Parathyroid adenoma (tissue), 2 donors: ENCODE measurements at regions not wholly inside any gene's neighbourhood (a gene's known extent, or its start where the extent isn't known, plus 50 kb on each side); places are given as distances from the start of the nearest gene placed in this dataset.
"Not testable (repeated sequence)": the region's sequence is repeated elsewhere in the genome, so short reads cannot be mapped to it uniquely, and the experiment has no call there.

ENCODE experiments used
- H2AFZ ChIP-seq: fragments of 300-600 bp; sonication (generic); one replicate; pipeline ENCODE4 v1.7.0; 2017; ENCODE audit warnings: antibody characterized with exemption, mild to moderate bottlenecking
- H3K27ac ChIP-seq: fragments of 300-600 bp; sonication (generic); one replicate; pipeline ENCODE4 v1.7.0; 2017
- H3K27me3 ChIP-seq: fragments of 300-600 bp; sonication (generic); one replicate; pipeline ENCODE4 v1.7.0; 2017; ENCODE audit warnings: low read length; ENCODE audit not compliant: control insufficient read depth, insufficient read depth
- H3K36me3 ChIP-seq: fragments of 300-600 bp; sonication (generic); one replicate; pipeline ENCODE4 v1.7.0; 2017; ENCODE audit warnings: low read length; ENCODE audit not compliant: control insufficient read depth, insufficient read depth
- H3K4me1 ChIP-seq: fragments of 300-600 bp; sonication (generic); one replicate; pipeline ENCODE4 v1.7.0; 2017; ENCODE audit warnings: control low read depth
- H3K4me2 ChIP-seq: fragments of 300-600 bp; sonication (generic); one replicate; pipeline ENCODE4 v1.7.0; 2017; ENCODE audit warnings: low read length
- H3K4me3 ChIP-seq: fragments of 300-600 bp; sonication (generic); one replicate; pipeline ENCODE4 v1.7.0; 2017; ENCODE audit warnings: low read depth, low read length
- H3K79me2 ChIP-seq: fragments of 300-600 bp; sonication (generic); one replicate; pipeline ENCODE4 v1.7.0; 2017; ENCODE audit warnings: control low read depth
- H3K9ac ChIP-seq: fragments of 300-600 bp; sonication (generic); one replicate; pipeline ENCODE4 v1.7.0; 2017; ENCODE audit warnings: mild to moderate bottlenecking
- H3K9me3 ChIP-seq: fragments of 300-600 bp; sonication (generic); one replicate; pipeline ENCODE4 v1.7.0; 2017; ENCODE audit warnings: low read length; ENCODE audit not compliant: control insufficient read depth
- TF ChIP-seq, protein P1 (sequence below): fragments of 300-600 bp; sonication (generic); IDR thresholded peaks from one replicate; pipeline ENCODE4 v1.7.0; 2017; ENCODE audit warnings: antibody characterized with exemption, mild to moderate bottlenecking
- donor health status: primary hyperparathyroidism.

DNA sequence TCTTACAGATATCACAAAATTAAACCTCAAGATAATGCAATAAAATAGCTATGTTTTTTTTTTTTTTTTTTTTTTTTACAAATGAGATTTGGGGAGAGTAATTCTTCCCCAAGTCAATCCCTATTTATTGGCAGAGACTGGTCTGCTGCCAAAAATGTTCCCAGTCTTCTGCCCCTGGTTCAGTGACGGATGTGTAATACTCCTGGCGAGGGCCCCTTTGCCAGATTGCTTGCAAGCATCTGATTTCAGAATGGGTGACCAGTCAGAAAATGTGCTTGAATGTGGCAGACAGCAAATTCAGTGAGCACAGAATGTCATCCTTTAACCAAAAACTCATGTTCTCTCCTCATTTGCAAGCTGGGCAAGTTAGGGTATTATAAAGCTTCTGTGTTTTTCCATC is 363.8 kb upstream of the MTNR1B start:
- TF ChIP-seq, protein P1, sequence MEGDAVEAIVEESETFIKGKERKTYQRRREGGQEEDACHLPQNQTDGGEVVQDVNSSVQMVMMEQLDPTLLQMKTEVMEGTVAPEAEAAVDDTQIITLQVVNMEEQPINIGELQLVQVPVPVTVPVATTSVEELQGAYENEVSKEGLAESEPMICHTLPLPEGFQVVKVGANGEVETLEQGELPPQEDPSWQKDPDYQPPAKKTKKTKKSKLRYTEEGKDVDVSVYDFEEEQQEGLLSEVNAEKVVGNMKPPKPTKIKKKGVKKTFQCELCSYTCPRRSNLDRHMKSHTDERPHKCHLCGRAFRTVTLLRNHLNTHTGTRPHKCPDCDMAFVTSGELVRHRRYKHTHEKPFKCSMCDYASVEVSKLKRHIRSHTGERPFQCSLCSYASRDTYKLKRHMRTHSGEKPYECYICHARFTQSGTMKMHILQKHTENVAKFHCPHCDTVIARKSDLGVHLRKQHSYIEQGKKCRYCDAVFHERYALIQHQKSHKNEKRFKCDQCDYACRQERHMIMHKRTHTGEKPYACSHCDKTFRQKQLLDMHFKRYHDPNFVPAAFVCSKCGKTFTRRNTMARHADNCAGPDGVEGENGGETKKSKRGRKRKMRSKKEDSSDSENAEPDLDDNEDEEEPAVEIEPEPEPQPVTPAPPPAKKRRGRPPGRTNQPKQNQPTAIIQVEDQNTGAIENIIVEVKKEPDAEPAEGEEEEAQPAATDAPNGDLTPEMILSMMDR: no peak
- no peak overlapping the region for H3K4me3 ChIP-seq
- H3K79me2 ChIP-seq: no peaks in the 10 kb centered on the region
- no peak overlapping the region for H3K4me2 ChIP-seq
- H3K9ac ChIP-seq: no peak overlapping the region
- no peaks in the 10 kb centered on the region for H3K9me3 ChIP-seq
- H3K36me3 ChIP-seq: no peaks in the 10 kb centered on the region
- no peak overlapping the region for H2AFZ ChIP-seq
- no peaks in the 10 kb centered on the region for H3K4me1 ChIP-seq
- H3K27me3 ChIP-seq: no peaks in the 10 kb centered on the region
- H3K27ac ChIP-seq: no peak overlapping the region

GRCh38 chr11:92607969-92608722 is 361.3 kb upstream of the MTNR1B start:
- Histone ChIP-seq H3K79me2 (no peaks in the 10 kb centered on the region), H3K27me3 (no peaks in the 10 kb centered on the region), H3K36me3 (no peaks in the 10 kb centered on the region), H3K4me1 (no peaks in the 10 kb centered on the region), H3K27ac (no peak overlapping the region), H3K4me2 (no peak overlapping the region), H3K9ac (no peak overlapping the region), H3K4me3 (no peak overlapping the region), H3K9me3 (no peaks in the 10 kb centered on the region), H2AFZ (no peak overlapping the region)
- TF ChIP-seq, protein P1: no peak

- Histone ChIP-seq H3K79me2 (no peaks in the 10 kb centered on the region), H3K4me1 (no peaks in the 10 kb centered on the region), H3K27ac (no peak overlapping the region), H3K9ac (no peak overlapping the region), H3K9me3 (no peaks in the 10 kb centered on the region), H3K36me3 (no peaks in the 10 kb centered on the region), H2AFZ (no peak overlapping the region), H3K4me3 (no peak overlapping the region), H3K4me2 (no peak overlapping the region), H3K27me3 (no peaks in the 10 kb centered on the region)
- TF ChIP-seq, protein P1: no peak
Measured at GRCh38 chr11:92611157-92611556, 358.3 kb upstream of the MTNR1B start.

GRCh38 chr11:92618020-92618419 is 351.4 kb upstream of the MTNR1B start:
- H2AFZ ChIP-seq, H3K27me3 ChIP-seq, H3K36me3 ChIP-seq, H3K79me2 ChIP-seq, H3K9me3 ChIP-seq, H3K4me1 ChIP-seq, H3K9ac ChIP-seq, H3K4me2 ChIP-seq, H3K27ac ChIP-seq, H3K4me3 ChIP-seq: not testable (repeated sequence)

GRCh38 chr11:92623055-92623454 is 346.4 kb upstream of the MTNR1B start:
- Histone ChIP-seq H3K4me1 (no peaks in the 10 kb centered on the region), H3K27ac (no peak overlapping the region), H3K4me3 (no peak overlapping the region), H2AFZ (no peak overlapping the region), H3K36me3 (no peaks in the 10 kb centered on the region), H3K4me2 (no peak overlapping the region), H3K79me2 (no peaks in the 10 kb centered on the region), H3K9me3 (no peaks in the 10 kb centered on the region), H3K27me3 (no peaks in the 10 kb centered on the region), H3K9ac (no peak overlapping the region)
- TF ChIP-seq, protein P1: no peak
